Caki2 (cell line): ENCODE measurements at regions not wholly inside any gene's neighbourhood (a gene's known extent, or its start where the extent isn't known, plus 50 kb on each side); places are given as distances from the start of the nearest gene placed in this dataset.
"Not testable (repeated sequence)": the region's sequence is repeated elsewhere in the genome, so short reads cannot be mapped to it uniquely, and the experiment has no call there.

Source experiments
- DNase-seq: peaks from one replicate; pipeline ENCODE4 v3.0.0-alpha.2; 2015; ENCODE audit warnings: low read depth
- in situ Hi-C: cut with HindIII; loops from 2 replicates; pipeline ENCODE4 v1.10.0; 2016; ENCODE audit warnings: low sequenced_read_pairs, low pct_unique_long_range_greater_than_20kb, mixed read lengths

DNA sequence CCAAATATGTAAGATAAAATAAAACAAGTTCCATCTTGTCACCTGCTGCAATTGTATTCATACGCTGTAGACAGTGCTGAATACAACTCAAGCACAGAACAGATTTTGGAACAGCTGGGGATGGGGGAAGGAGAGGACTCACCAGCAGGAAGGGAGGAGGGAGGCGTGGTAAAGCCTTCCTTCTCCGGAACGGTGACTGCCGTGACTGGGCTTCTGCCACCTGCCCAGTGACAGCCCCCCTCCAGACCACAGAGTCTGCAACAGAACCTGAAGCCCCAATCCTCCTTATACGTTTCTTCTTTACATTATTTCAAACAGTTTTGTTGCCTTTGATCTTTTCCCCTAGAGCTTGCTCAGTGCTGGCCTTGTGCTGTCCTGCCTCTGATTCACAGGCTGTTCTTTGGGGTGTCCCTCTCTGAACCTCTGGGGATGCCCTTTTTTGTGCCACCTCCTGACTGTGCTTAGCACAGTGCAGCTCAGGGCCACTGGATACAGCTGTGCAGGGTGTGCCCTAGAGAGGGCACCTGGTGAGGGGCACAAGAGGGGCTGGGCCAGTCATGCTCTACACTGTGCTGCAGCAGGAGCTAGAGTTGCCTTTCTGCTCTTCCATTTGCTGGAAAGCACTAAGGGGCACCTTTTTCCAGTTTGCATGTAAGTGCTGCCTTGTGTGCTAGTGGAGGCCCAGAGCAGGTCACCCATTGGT is 213.0 kb downstream of the ZIC5 start:
- in situ Hi-C loops, result no loop called here
- DNase-seq, result no peak

DNA sequence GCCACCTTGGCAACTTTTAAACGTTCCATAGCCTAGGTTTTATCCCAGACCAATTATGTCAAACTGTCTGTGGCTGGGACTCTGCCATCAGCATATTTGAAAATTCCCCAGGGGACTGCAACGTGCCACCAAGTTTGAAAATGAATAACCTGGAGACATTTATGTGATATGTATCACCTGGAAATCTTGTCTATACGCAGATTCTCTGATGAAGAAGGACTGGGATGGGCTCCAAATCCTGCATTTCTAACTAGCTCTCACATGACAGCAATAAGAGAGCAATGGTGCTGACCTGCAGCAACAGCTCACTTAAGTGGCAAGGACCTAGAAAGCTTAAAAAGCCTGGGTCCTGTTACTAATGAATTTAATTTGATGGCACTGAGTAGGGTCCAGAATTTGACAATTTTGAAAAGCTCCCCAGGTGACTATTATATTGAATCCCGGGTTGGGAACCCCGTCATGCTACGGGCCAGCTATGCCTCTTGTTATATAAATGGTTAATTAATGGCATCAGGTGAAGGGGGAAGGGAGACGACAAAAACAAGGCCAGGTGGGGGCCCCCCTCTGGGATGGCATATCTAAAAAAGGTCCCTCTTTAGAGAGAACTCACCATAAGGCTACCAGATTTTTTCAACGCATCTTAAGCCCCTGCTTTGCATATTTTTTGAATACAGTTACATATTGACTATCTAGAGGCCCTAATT is 213.7 kb downstream of the ZIC5 start:
- in situ Hi-C loops, result no loop called here
- no peak for DNase-seq

DNA sequence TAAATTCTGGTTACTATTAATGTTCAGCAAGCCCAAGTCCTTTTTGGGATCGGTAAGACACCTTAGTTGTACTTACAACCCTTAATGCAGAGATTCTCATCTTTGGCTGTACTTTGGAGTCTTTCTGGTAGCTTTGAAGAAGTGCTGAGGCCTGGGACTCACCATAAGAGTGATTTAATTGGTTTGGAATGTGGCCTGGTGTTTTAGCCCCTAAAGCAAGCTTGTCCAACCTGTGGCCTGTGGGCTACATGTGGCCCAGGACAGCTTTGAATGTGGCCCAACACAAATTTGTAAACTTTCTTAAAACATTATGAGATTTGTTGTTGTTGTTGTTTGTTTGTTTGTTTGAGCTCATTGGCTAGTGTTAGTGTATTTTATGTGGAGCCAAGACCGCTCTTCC is 215.3 kb downstream of the ZIC5 start:
- no peak for DNase-seq

DNA sequence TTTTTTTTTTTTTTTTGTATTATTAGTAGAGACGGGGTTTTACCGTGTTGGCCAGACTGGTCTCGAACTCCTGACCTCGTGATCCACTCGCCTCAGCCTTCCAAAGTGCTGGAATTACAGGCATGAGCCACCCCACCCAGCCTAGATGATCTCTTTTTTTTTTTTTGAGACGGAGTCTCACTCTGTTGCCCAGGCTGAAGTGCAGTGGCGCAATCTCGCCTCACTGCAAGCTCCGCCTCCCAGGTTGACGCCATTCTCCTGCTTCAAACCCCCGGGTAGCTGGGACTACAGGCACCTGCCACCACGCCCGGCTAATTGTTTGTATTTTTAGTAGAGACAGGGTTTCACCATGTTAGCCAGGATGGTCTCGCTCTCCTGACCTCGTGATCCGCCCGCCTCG is 216.8 kb downstream of the ZIC5 start:
- in situ Hi-C loops, result not testable (repeated sequence)

More for the DNA sequence above, 215.3 kb downstream of the ZIC5 start:
- in situ Hi-C loops, result no loop called here

DNA sequence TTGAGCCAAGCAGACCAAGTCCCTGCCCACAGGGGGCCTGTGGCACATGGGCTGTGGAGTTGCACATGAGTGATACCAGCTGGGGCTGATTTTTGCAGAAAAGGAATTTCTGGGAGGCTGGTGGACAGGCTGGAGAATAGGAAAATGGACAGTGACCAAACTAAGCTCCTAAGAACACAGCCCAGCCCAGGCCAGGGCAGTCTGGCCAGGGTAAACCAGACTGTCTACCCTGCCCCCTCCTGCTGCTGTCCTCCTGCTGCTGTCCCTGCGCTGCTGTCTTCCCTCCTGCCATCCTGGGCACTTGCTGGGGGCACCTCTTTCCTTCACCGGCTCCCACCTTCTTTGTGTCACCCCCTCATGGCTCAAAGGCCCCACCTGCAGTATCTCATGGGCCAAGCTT is 219.2 kb downstream of the ZIC5 start:
- no peak for DNase-seq
- in situ Hi-C loops, result no loop called here

More for the DNA sequence above, 216.8 kb downstream of the ZIC5 start:
- DNase-seq, result not testable (repeated sequence)

DNA sequence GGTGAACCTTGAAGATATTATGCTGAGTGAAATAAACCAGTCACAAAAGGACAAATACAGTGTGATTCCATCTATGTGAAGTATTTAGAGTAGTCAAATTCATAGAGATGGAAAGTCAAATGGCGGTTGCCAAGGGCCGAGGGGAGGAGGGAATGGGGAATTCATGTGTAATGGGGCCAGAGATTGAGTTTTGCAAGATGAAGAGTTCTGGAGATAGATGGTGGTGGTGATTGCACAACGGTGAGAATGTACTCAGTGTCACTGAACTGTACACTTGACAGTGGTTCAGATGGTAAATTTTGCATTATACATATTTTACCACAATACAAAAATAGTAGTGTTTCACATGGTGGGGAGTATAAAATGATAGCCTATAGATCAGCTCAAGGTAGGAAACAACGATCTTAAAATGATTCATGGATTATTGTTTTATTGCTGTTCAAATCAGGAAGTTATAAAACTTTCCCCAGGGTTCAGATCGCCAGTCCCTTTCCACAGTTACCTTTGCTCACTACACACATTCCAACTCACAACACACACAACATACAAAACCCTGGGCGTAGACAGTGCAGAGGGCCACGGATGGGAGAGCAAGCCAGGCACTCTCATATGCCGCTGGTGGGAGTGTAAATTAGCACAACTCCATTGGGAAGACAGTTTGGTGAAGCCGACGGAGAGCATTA is 219.9 kb downstream of the ZIC5 start:
- in situ Hi-C loops, result no loop called here
- no peak for DNase-seq

DNA sequence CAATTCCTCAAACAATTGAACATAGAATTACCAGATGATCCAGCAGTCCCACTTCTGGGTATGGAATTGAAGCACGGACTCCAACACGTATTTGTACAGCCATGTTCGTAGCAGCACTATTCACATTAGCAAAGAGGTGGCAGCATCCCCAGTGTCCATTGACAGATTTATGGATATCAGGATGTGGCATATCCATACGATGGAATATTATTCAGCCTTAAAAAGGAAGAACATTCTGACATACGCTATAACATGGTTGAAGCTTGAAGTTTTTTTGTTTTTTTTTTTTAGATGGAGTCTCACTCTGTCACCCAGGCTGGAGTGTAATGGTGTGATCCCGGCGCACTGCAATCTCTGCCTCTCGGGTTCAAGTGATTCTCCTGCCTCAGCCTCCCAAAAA is 220.6 kb downstream of the ZIC5 start:
- in situ Hi-C loops, result no loop called here
- no peak for DNase-seq

DNA sequence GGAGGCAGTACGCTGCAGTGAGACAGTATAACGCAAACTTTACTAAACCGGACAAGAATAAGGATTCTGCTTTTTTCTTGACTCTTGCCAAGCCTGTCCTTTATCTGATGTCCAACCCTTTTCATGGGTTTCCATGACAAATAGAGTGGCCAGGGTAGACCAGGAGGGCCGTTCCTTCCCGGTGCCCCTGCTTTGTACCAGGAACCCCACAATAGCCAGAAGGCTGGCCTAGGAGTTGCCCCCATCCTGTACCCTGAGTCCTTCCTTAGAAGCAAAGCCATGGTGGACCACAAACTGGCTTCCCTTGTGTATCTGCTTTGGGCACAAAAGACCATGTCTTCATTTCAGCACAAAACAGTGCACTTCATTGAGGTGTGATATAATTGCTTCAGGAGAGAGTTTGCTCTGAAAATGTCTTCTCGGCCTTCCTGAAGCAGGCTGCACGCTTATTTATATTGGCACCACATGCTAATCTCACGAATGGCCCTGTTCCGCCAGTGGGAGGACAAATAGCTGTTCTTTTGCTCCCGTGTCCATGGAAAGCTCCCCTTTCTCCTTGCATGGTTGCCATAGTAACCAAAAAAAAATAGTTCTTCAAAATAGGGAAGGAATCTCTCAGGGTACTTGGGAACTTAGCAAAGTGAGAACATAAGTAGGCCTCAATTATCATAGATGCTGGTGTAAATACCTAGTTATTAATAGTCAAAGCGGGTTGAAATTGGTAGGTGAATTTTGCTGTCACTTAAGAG is 222.1 kb downstream of the ZIC5 start:
- DNase-seq, result no peak
- in situ Hi-C loops, result no loop called here

DNA sequence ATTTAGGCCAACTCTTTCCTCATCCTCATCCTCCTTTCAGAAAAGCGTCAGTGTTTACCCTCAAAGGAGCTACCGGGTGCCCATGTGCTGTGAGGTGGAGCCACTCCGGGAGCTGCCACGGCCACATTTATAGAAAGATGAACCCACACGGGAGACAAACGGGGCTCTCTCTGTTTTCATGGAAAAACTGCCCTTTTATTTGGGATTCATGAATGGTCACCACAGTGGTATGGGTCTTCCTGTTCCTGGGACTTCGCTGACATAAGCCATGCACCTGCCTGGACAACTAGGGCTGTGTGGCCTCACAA is 224.2 kb downstream of the ZIC5 start:
- in situ Hi-C loops, result no loop called here
- DNase-seq, result no peak

DNA sequence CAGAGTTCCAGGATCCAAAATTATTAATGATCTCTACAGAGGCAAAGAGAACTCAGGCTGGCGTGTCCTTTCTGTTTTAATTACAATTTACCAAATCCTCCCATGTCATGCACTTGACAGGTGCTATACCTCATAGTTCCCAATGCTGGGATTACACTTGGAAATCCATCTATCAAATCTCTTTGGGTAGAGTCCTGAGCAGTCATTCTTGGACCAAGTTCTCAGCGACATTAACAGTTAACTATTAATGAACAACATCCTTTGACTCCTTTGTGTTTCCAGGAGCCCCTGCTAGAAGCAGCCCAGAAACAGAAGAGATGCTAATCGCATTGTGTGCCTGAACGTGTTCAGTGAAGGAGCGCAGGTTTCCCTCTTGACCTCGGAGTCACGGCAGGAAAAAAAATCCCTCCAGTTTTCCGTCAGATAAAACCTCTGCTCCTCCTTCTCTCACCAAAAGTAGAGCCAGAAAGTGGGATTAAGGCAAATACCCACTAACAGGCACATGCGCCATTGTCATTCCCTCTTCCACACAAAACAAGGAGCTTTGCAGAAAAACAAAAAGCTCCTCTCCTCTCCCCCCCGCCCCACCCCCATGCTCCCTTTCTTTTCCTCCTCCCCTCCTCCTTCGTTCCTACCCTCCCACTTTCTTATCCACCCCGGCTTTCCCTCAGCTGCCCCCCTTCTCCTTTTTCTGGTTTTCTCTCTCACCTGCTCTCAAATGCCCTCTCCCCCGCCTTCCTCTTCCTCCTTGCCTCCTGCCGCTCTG is 224.7 kb downstream of the ZIC5 start:
- no peak for DNase-seq
- in situ Hi-C loops, result no loop called here

DNA sequence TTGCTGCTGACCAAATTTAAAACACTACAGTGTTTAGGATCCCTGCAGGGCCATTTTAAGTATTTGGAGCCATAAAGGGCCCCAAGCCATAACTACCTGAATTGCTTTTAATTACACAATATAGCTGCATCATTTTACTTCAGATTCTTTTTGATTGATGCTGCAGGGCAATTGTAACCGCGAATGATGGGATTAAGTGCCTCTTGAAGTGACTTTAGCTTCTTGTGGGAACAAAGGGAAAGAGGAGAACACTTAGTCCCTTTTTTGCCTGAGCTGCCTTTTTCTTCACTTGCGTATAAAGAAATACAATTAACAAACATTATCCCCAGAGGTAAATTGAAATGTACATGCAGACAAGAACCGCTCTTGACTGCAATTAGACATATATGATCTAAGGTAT is 228.5 kb downstream of the ZIC5 start:
- no peak for DNase-seq
- in situ Hi-C loops, result no loop called here

DNA sequence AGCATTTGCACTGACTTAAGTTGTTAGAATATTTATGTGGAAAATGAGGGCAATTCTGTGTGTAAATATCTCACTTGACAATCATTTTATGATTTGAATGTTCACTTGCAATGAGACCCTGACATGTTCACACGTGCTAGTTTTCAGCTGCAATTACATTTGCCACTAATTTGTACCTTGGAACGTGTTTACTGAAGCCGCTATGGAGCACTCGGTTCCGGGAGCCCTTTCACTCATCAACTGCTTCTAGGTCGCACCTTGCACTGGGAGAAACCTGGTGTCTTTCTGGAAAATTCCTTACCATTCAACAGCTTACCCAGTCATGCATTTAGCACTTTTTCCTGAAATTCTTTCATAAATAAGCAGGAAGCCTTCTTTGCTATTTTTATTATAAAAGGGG is 229.6 kb downstream of the ZIC5 start:
- in situ Hi-C loops, result no loop called here
- DNase-seq, result no peak

DNA sequence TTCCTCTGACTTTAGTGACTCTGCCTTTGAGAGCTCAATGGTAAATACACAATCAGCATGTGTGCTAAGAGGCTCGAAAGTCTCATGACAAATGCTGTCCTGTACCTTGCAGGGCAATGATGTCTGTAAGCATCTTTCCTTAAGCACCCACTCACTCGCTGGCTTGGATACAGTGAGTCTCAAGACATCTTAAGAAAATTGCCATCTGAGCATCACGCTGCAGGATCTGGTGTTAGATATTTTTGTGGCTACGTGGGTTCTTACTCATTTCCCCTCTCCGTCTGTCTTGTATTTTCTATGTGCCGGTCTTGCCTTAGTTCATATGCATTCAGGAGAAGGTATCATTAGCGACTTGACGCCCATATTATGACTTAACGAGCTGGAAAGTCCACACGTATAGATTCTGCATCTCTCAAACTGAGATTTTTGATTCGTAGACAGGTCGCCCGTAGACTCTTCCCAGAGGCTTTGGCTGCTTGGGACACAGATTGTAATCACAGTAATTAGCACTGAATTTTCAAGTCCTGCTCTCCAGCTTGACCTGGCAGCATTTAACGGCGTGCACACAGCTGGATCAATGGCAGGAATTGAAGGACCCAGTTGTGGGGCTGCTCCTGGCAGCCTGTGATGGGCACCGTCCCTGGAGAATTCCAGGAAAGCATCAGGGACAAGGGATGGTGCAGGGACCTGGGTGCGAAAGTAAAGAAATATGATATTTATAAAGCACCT is 231.2 kb downstream of the ZIC5 start:
- in situ Hi-C loops, result no loop called here
- no peak for DNase-seq

DNA sequence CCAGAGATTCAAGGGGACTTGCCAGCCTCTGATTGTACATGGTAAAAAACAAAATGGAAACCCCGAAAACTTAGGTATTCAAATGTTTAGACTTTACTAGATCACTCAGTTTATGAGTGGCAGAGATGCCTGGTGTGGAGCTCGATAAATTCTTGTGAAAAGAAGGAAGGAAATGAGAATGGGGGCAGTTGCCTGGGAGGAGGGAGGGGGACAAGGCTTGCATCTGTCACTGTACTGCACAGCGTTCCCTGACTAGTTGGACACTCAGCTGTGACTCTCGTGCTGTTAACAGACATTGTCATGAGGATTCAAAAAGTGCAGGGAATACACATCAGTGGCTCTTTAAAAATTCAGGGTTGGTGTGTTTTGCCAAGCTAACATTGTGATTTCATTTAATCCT is 232.9 kb downstream of the ZIC5 start:
- in situ Hi-C loops, result no loop called here

DNA sequence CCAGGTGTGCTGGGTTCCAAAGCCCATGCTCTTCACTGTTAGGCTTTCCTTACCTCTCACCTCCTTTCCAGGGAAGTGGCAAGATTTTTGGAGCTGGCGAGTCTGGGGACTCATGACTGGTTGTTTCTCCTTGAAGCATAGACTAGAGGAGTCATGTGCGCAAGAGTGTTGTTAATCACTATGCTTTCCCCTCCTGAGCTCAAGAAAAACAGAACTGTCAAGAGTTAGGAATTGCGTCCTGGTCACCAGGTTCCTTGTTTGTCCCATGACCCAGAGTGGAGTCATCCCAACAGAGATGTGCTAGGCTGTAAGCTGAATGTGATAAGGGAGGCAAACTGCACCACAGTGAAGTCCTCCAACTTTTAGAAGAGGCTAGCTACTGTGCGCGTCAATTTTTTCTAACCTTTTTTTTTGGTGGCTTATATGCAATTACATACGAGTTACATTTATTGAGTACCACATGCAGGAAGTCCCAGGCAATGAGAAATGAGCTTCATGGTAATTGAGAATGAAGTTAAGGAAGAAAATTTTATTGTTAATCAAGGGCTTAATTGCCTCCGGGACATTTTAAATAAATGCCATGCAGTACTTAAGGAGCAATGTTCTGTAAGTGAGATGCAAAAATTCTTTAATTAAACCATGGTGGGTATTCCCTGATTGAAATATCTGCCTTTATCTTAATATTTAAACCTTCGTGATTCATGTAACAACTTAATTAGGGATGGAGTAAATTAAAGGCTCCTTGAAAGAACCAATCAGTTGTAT is 233.9 kb downstream of the ZIC5 start:
- in situ Hi-C loops, result no loop called here
- no peak for DNase-seq

More for the DNA sequence above, 232.9 kb downstream of the ZIC5 start:
- no peak for DNase-seq

DNA sequence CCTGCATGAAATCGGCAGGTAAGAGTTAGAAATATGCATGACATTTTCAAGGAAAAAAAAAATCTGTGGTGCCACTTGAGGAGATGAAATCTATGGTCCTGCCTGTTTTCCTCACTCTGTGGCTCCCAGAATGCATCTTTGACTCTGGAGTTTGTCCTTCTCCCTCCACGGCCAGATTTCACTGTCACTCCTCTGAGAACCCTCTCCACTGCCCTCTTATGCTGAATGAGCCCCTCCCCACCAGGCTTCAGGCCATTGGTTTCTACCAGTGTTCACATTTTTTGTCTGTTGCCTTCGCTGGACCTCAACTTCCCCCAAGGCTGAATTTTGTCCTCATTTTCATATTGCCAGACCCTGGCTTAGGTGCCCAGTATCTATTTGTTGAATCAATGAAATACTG is 235.0 kb downstream of the ZIC5 start:
- no peak for DNase-seq
- in situ Hi-C loops, result no loop called here

DNA sequence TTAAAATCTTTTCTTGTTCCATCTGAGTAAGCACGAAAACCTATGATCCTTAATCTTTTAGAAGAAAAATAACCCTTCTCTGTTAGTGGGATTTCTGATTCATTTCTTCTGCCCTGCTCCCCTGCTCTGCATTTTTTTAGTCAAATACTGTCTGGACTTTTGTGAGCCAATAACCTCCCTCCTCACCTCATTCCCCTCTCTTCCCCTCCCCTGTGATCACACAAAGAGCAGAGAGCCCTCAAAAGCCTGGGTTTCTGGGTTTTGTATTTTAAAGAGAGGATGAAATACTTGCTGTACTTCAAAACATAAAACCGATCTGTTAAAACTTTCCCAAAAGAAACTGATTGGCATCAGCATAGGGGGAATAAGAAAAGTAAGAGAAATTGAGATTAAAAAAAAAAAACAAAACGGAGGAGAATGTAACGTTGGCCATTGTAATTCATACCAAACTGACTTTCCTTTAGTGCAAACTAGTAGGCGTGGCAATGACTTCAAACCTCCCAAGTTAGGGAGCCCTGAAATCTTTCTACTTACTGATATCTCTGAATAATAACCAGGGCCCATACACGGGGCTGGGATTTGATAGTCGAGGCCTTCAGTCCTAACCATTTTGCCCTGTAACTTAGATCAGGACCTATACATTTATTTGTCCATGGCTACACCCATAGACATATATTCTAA is 232.9 kb downstream of the TM9SF2 start:
- in situ Hi-C loops, result no loop called here
- DNase-seq, result no peak
